Glutamatergic neuron (in vitro differentiated cells): ENCODE measurements at regions not wholly inside any gene's neighbourhood (a gene's known extent, or its start where the extent isn't known, plus 50 kb on each side); places are given as distances from the start of the nearest gene placed in this dataset.

Source experiments
- DNase-seq: peaks from one replicate; pipeline ENCODE4 v3.0.0; 2022
- H3K27ac Mint-ChIP-seq: one replicate; pipeline ENCODE4 v1.8.0; 2020; ENCODE audit warnings: mild to moderate bottlenecking, mixed read lengths, inconsistent platforms; ENCODE audit not compliant: unreplicated experiment
- H3K27me3 Mint-ChIP-seq: one replicate; pipeline ENCODE4 v1.8.0; 2020; ENCODE audit warnings: mild to moderate bottlenecking, moderate library complexity, mixed read lengths, inconsistent platforms; ENCODE audit not compliant: unreplicated experiment
- H3K36me3 Mint-ChIP-seq: one replicate; pipeline ENCODE4 v1.8.0; 2020; ENCODE audit warnings: mild to moderate bottlenecking, mixed read lengths, inconsistent platforms; ENCODE audit not compliant: unreplicated experiment
- H3K4me1 Mint-ChIP-seq: one replicate; pipeline ENCODE4 v1.8.0; 2020; ENCODE audit warnings: mild to moderate bottlenecking, low read depth, mixed read lengths, inconsistent platforms; ENCODE audit not compliant: unreplicated experiment
- H3K4me3 Mint-ChIP-seq: one replicate; pipeline ENCODE4 v1.8.0; 2020; ENCODE audit warnings: mild to moderate bottlenecking, mixed read lengths, inconsistent platforms; ENCODE audit not compliant: unreplicated experiment
- H3K9me3 Mint-ChIP-seq: one replicate; pipeline ENCODE4 v1.8.0; 2020; ENCODE audit warnings: mild to moderate bottlenecking, moderate library complexity, mixed read lengths, inconsistent platforms; ENCODE audit not compliant: unreplicated experiment
- TF ChIP-seq, protein P1 (sequence below): fragments of 200-600 bp; sonication (generic); IDR thresholded peaks from one replicate; pipeline ENCODE4 v1.5.0; 2021; ENCODE audit not compliant: partially characterized antibody, unreplicated experiment

DNA sequence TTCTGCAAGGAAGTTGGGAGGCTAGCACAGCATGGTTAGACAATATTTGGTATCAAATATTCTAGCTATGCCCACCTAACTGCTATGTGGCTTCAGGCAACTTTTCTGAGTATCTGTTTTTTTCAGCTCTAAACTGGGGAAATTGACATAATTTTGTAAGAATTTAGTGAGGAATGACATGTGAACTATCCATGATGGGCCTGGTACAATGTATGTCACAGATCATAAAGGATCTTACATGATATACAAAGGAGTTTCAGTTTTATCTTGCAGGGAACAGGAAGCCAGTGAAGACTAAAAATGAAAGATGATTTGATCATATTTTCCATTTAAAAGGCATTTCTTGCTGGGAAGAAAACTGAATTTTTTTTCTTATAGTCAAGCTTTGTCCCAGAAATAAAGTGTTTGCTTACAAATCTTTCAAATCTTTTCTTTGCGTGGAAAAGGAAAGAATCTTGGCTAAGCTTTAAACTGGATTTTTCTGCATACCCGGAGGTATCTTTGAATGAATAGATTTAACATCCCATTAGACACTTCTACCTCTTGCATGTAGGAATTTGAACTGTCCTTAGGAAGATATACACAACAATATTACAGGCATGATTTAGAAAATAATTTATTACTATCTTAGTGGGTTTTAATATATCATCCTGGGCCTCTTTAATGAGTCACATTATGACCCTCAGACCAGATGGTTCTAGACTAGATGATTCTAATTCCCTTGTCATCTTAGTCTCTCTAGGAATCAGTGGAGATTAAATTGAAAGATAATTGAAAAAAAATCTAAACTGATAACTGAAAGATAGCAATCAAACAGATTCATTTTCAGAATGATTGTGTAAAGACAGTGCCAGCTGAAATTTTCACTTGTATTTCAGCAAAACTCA, 436.0 kb upstream of the THBS1 start:
- DNase-seq, result no peak
- TF ChIP-seq, protein P1, sequence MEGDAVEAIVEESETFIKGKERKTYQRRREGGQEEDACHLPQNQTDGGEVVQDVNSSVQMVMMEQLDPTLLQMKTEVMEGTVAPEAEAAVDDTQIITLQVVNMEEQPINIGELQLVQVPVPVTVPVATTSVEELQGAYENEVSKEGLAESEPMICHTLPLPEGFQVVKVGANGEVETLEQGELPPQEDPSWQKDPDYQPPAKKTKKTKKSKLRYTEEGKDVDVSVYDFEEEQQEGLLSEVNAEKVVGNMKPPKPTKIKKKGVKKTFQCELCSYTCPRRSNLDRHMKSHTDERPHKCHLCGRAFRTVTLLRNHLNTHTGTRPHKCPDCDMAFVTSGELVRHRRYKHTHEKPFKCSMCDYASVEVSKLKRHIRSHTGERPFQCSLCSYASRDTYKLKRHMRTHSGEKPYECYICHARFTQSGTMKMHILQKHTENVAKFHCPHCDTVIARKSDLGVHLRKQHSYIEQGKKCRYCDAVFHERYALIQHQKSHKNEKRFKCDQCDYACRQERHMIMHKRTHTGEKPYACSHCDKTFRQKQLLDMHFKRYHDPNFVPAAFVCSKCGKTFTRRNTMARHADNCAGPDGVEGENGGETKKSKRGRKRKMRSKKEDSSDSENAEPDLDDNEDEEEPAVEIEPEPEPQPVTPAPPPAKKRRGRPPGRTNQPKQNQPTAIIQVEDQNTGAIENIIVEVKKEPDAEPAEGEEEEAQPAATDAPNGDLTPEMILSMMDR, result no peak
- Mint-ChIP-seq H3K4me1 (peaks cover 36% of the 10 kb centered on the region), H3K27me3 (peaks cover 1% of the 10 kb centered on the region), H3K4me3 (no peak overlapping the region), H3K36me3 (no peaks in the 10 kb centered on the region), H3K27ac (no peak overlapping the region), H3K9me3 (peaks cover 8% of the 10 kb centered on the region)

DNA sequence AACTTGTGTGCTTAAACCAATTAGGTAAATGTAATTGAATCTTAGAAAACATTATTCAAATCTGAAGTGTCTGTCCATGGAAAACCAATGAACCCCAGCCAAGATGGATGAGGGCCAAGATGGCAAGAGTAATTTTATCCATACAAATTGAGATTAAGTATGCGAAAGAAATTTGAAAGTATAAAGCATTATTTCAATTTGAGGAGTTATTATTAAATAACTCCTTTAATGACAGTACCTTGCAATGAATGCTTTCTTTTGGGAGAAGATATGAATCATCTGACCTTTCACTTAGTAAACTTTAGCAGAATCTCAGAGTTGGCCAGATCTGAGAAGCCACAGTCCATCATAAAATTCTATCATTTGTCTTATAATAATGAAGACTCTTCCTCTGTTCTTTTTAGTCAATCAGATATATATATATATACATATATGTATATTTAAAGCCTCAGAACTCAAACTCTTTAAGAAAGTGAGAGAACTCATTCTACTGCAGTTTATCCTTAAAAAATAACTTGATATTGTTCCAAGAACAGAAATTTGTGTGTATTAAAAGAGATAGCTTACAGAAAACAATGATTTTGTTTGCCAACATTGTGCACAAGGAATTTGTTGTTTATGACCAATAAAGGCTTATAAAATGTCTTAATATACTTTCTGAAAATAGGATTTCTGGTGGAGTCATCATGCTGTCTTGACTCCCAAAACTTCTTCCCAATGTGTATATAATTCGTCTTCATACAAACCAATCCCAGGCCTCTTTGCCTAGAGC, 434.8 kb upstream of the THBS1 start:
- Mint-ChIP-seq H3K27me3 (no peaks in the 10 kb centered on the region), H3K4me3 (no peak overlapping the region), H3K36me3 (no peaks in the 10 kb centered on the region), H3K9me3 (peaks cover 4% of the 10 kb centered on the region), H3K27ac (no peak overlapping the region), H3K4me1 (peaks cover 33% of the 10 kb centered on the region)
- no peak for DNase-seq
- TF ChIP-seq, protein P1, result no peak

DNA sequence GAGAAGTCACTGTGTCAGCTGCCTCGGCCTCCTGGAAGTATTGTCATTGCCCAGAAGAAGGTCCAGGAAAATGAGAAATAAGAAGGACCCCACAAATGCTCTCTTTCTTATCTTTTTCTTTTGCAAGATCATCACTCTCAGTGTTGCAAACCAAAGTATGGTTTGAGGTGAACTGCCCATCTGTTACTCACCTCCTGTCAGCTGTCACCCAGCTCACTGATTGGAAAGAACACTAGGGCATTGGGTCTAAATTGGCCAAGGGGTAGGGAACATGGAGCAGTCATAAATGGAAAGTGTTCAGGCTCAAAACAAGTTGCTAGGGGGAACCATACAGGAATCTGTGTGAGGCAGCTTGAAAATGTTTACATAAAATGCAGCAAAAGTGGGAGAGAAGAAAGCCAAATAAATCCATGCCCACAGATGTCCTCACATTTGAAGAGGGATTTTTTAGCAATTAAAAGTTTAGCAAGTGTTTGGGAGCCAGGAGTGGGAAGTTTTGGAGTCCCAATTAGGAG, 431.2 kb upstream of the THBS1 start:
- Mint-ChIP-seq H3K27ac (peak overlapping the region; percentile 79), H3K4me1 (peaks cover 38% of the 10 kb centered on the region), H3K36me3 (no peaks in the 10 kb centered on the region), H3K4me3 (peak overlapping the region; percentile 39), H3K27me3 (no peaks in the 10 kb centered on the region), H3K9me3 (peaks cover 4% of the 10 kb centered on the region)
- TF ChIP-seq, protein P1, result no peak
- no peak for DNase-seq

DNA sequence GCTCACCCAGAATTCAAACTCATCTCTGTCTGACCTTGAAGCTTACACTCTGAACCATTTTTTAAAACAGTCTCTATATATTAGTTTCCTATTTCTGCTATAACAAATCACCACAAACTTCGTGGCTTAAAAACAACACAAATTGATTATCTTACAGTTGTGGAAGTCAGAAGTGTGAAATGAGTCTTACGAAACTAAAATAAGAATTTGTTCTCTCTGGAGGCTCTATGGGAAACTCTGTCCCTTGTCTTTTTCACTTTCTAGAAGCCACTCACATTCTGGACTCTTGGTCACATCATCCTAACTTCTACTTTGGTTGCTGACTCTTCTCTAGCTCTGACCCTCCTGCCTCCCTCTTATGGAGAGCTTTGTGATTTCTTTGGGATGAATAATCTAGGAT, 429.3 kb upstream of the THBS1 start:
- DNase-seq, result no peak

More for the DNA sequence above, 429.3 kb upstream of the THBS1 start:
- TF ChIP-seq, protein P1, result no peak
- Mint-ChIP-seq H3K36me3 (no peaks in the 10 kb centered on the region), H3K27ac (no peak overlapping the region), H3K27me3 (no peaks in the 10 kb centered on the region), H3K4me3 (no peak overlapping the region), H3K9me3 (peaks cover 4% of the 10 kb centered on the region), H3K4me1 (peaks cover 46% of the 10 kb centered on the region)
